Activated naive CD4-positive, alpha-beta T cell treated with anti-CD3 and anti-CD28 coated beads, Interleukin-2, amount 10 ng/mL, durations not matched to agents 7 days and 5 days (primary cell): ENCODE measurements at regions not wholly inside any gene's neighbourhood (a gene's known extent, or its start where the extent isn't known, plus 50 kb on each side); places are given as distances from the start of the nearest gene placed in this dataset.
A peak's percentile ranks its signal among the peaks of the same experiment; 100 is the strongest.
"Not testable (repeated sequence)": the region's sequence is repeated elsewhere in the genome, so short reads cannot be mapped to it uniquely, and the experiment has no call there.

ENCODE experiments used
- CTCF ChIA-PET: fragments of 350-600 bp; sonication (Branson Sonifier 250); formaldehyde crosslinking; loops from one replicate; lab custom pipeline; 2021; ENCODE audit warnings: antibody characterized with exemption; lab: Charles Lee
- DNase-seq: peaks from one replicate; pipeline ENCODE4 v3.0.0-alpha.2; 2020
- H3K27ac Mint-ChIP-seq: one replicate; pipeline ENCODE4 v1.8.0; 2021; ENCODE audit warnings: mild to moderate bottlenecking, moderate library complexity, mixed read lengths
- H3K27me3 Mint-ChIP-seq: one replicate; pipeline ENCODE4 v1.8.0; 2021; ENCODE audit warnings: mild to moderate bottlenecking, mixed read lengths
- H3K36me3 Mint-ChIP-seq: one replicate; pipeline ENCODE4 v1.8.0; 2021; ENCODE audit warnings: mixed read lengths
- H3K4me1 Mint-ChIP-seq: one replicate; pipeline ENCODE4 v1.8.0; 2021; ENCODE audit warnings: mixed read lengths
- H3K4me3 Mint-ChIP-seq: one replicate; pipeline ENCODE4 v1.8.0; 2021; ENCODE audit warnings: mild to moderate bottlenecking, moderate library complexity, mixed read lengths
- H3K9me3 Mint-ChIP-seq: one replicate; pipeline ENCODE4 v1.8.0; 2021; ENCODE audit warnings: mixed read lengths

- CTCF ChIA-PET: no interaction called here
- Mint-ChIP-seq H3K4me1 (no peaks in the 10 kb centered on the region), H3K9me3 (peaks cover 5% of the 10 kb centered on the region), H3K27ac (no peak overlapping the region), H3K36me3 (no peaks in the 10 kb centered on the region), H3K27me3 (peaks cover 13% of the 10 kb centered on the region), H3K4me3 (no peak overlapping the region)
- DNase-seq: no peak
These were observed 199.4 kb downstream of the MAF start for GRCh38 chr16:79401157-79401556.

DNA sequence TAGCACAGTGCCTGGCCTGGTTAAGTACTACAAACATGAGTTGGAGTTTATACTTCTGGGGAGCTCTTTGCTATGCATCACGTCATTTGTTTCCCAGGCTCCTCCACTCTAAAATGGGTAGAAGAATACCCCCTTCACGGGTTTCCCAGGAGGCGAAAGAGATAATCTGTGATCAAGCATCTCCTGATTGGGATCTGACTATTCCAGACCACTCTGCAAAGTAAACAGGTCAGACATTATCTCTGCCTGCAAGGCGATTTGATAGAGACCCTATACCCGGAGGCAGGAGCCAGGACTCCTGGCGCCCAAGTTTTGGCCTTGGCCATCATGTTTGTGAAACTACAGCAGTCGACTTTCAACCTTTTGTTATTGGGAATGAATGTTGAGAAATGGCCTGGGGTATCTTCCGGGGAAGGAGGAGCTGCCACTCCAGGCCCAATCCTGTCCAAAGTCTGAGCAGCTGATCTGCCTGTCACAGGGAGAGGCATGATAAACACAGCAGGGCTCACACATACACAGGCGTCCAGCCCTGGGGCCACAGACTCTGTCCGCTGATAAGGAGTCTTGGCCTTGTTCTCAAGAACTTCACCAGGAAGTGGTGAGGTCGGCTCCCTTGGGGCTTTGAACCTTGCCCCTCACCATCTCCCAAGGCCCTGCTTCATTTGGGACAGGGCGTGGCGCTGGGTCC is 199.9 kb downstream of the MAF start:
- DNase-seq: no peak
- Mint-ChIP-seq H3K9me3 (peaks cover 1% of the 10 kb centered on the region), H3K27ac (no peak overlapping the region), H3K4me1 (no peaks in the 10 kb centered on the region), H3K27me3 (peaks cover 12% of the 10 kb centered on the region), H3K36me3 (no peaks in the 10 kb centered on the region), H3K4me3 (no peak overlapping the region)
- CTCF ChIA-PET: no interaction called here

DNA sequence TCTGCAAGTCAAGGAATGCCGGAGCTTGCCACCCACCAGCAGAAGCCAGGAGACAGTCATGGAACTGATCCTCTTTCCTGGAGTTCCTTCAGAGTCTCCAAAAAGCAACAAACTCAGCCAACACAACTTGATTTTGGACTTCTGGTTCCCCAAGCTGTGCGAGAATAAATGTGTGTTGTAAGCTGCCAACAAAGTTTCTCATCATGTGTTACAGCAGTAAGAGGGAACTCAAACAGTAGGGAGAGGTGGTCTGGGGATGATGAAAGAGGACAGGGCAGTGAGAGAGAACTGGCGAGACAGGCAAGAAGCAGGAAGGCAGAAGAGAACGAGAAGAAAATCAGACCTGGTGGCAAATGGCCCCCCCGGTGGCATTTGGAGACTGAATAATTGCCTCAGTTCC is 204.9 kb downstream of the MAF start:
- CTCF ChIA-PET: no interaction called here
- H3K27ac Mint-ChIP-seq: no peak overlapping the region
- H3K9me3 Mint-ChIP-seq: no peaks in the 10 kb centered on the region
- peaks cover 29% of the 10 kb centered on the region for H3K27me3 Mint-ChIP-seq
- no peak for DNase-seq
- no peaks in the 10 kb centered on the region for H3K36me3 Mint-ChIP-seq
- no peaks in the 10 kb centered on the region for H3K4me1 Mint-ChIP-seq
- no peak overlapping the region for H3K4me3 Mint-ChIP-seq

DNA sequence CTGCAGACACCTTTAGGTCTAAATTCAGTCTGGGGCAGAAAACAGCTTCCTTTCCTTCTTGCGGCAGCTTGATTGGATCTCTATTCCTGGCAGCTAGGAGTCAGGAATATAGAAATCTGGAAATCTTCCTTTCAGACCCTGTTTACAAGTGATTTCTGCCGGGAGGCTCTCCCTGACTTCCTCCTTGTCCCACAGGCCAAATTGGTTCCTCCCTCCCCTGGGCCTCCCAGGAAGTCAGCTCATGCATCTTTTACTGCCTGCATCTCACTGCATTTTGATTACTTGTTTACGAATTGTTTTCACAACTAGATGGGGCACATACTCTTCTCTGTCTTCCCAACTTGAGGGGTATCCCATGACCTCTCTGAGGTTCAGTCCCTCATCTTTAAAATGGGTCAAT is 206.3 kb downstream of the MAF start:
- no peak for DNase-seq
- Mint-ChIP-seq H3K27me3 (peaks cover 31% of the 10 kb centered on the region), H3K27ac (no peak overlapping the region), H3K4me3 (no peak overlapping the region), H3K4me1 (no peaks in the 10 kb centered on the region), H3K9me3 (no peaks in the 10 kb centered on the region), H3K36me3 (no peaks in the 10 kb centered on the region)
- CTCF ChIA-PET: no interaction called here

GRCh38 chr16:79393564-79393963 is 207.0 kb downstream of the MAF start:
- DNase-seq: no peak
- no peak overlapping the region for H3K4me3 Mint-ChIP-seq
- H3K27ac Mint-ChIP-seq: no peak overlapping the region
- CTCF ChIA-PET: no interaction called here
- no peaks in the 10 kb centered on the region for H3K36me3 Mint-ChIP-seq
- no peaks in the 10 kb centered on the region for H3K4me1 Mint-ChIP-seq
- peaks cover 28% of the 10 kb centered on the region for H3K27me3 Mint-ChIP-seq
- no peaks in the 10 kb centered on the region for H3K9me3 Mint-ChIP-seq

DNA sequence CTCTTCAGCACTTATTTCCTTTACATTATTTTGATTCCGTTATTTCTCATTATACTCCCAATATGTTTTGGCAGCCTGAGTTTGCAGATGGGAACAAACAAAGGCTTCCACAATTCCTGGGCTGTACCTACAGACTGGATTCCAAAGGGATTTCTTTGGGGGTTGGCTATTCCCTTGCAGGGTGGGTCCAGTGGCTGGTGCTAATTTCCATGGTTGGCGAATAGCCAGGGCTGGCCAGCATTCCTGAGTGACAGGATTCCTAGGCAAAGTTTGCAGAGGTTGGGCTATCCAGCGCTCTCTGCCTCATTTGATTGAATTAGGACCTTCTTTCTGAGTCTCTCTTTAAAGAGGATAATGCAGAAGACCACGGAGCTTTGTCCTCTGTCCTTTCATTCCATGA is 207.4 kb downstream of the MAF start:
- Mint-ChIP-seq H3K4me1 (no peaks in the 10 kb centered on the region), H3K36me3 (no peaks in the 10 kb centered on the region), H3K27me3 (peaks cover 27% of the 10 kb centered on the region), H3K4me3 (no peak overlapping the region), H3K27ac (no peak overlapping the region), H3K9me3 (no peaks in the 10 kb centered on the region)
- no peak for DNase-seq
- CTCF ChIA-PET: no interaction called here

DNA sequence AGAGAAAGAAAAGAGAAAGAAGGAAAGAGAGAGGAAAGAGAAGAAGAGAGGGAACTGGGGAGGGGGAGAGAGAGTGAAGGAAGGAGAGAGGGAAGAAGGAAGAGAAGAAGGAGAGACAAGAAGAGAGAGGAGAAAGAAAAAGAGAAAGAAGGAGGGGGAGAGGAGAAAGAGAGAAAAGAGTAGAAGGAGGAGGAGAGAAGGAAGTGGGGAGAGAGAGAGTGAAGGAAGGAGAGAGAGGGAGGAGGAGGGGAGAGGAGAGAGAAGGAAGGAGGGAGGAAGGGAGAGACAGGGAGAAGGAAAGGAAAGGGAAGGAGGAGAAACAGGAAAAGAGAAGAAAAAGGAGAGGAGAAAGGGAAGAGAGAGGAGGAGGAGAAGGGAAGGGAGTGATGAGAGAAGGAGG is 208.5 kb downstream of the MAF start:
- no peak overlapping the region for H3K4me3 Mint-ChIP-seq
- no peaks in the 10 kb centered on the region for H3K36me3 Mint-ChIP-seq
- no peaks in the 10 kb centered on the region for H3K9me3 Mint-ChIP-seq
- H3K27ac Mint-ChIP-seq: no peak overlapping the region
- no peaks in the 10 kb centered on the region for H3K4me1 Mint-ChIP-seq
- H3K27me3 Mint-ChIP-seq: peaks cover 27% of the 10 kb centered on the region
- DNase-seq: no peak
- CTCF ChIA-PET: no interaction called here

DNA sequence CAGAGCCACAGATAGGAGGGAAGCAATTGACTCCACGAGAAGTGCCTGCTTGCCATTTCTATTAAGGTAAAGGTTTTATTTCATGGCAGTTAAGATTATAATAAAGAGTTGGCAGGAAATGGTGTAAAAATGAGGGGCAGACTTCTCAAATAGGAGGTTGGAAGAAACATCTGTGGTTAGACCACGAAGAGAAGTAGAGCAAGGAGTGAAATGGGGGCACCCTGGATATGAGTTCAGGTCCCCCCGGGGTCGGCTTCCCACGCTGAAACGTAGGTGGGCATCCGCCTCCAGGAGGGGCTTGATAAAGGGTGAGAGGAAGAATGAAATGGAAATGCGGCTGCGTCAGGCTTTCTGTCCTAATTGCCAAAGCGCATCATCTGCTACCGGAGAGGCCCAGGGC is 209.1 kb downstream of the MAF start:
- no peak for DNase-seq
- Mint-ChIP-seq H3K4me3 (no peak overlapping the region), H3K27me3 (peaks cover 30% of the 10 kb centered on the region), H3K36me3 (no peaks in the 10 kb centered on the region), H3K4me1 (no peaks in the 10 kb centered on the region), H3K27ac (peak overlapping the region; percentile 26), H3K9me3 (no peaks in the 10 kb centered on the region)
- CTCF ChIA-PET: no interaction called here

GRCh38 chr16:79390481-79391051 is 210.0 kb downstream of the MAF start:
- no peaks in the 10 kb centered on the region for H3K9me3 Mint-ChIP-seq
- H3K27ac Mint-ChIP-seq: no peak overlapping the region
- H3K4me3 Mint-ChIP-seq: no peak overlapping the region
- no peak for DNase-seq
- CTCF ChIA-PET: no interaction called here
- peaks cover 29% of the 10 kb centered on the region for H3K27me3 Mint-ChIP-seq
- H3K36me3 Mint-ChIP-seq: no peaks in the 10 kb centered on the region
- no peaks in the 10 kb centered on the region for H3K4me1 Mint-ChIP-seq

DNA sequence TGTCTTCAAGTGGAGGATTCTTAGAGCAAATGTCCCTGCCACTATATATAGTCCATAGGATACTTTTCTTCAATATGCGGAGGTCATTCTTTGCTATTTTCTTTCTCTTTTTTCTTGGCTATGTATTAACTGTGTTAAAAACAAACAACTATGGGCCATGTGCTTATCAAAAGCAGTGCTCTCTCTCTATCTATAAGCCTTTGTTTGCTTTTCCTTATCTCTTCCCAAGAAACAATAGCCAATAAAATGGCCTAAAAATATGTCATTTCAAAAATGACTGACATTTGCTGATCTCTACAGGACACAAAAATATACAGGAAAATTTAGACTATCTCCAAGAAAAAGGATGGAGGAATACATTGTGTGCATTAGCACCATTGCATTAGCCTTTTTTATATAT is 212.1 kb downstream of the MAF start:
- no peak for DNase-seq
- Mint-ChIP-seq H3K36me3 (no peaks in the 10 kb centered on the region), H3K27ac (no peak overlapping the region), H3K27me3 (peaks cover 29% of the 10 kb centered on the region), H3K4me3 (no peak overlapping the region), H3K9me3 (no peaks in the 10 kb centered on the region), H3K4me1 (no peaks in the 10 kb centered on the region)
- CTCF ChIA-PET: no interaction called here

DNA sequence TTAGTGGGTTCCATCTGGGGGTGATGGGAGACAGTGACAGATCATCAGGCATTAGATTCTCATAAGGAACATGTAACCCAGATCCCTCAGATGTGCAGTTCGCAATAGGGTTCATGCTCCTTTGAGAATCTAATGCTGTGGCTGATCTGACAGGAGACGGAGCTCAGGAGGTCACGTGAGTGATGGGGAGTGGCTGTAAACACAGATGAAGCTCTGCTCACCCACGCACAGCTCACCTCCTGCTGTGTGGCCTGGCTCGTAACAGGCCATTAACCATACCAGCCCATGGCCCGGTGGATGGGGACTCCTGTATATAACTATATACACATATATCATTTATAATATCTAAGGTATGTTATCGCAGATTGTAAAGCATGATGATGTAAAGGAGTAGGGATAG is 214.2 kb downstream of the MAF start:
- H3K9me3 Mint-ChIP-seq: no peaks in the 10 kb centered on the region
- H3K36me3 Mint-ChIP-seq: no peaks in the 10 kb centered on the region
- H3K4me1 Mint-ChIP-seq: peaks cover 7% of the 10 kb centered on the region
- H3K27me3 Mint-ChIP-seq: peaks cover 14% of the 10 kb centered on the region
- H3K4me3 Mint-ChIP-seq: no peak overlapping the region
- no peak for DNase-seq
- CTCF ChIA-PET: no interaction called here
- H3K27ac Mint-ChIP-seq: no peak overlapping the region

DNA sequence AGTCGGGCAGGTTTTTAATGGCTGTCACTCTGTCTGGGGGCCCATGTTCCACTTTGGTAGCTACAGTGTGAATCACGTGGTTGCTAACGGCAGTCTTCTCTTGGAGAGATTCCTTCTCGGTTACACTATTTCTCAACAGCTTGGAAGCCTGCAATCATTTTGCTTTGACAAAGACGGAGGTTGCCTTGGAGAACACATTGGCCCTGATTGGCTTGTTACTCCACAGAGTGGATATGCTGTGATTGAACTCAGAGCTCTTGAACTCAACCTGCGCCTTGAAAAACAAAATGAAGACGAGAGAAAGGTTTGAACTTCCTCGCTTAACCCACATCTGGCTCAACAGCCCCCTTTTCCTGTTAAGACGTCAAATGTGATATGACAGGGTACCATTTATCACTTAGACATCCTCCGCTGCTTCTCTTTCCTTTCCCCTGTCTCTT is 218.9 kb downstream of the MAF start:
- H3K27ac Mint-ChIP-seq: no peak overlapping the region
- no peak overlapping the region for H3K4me3 Mint-ChIP-seq
- CTCF ChIA-PET: no interaction called here
- H3K36me3 Mint-ChIP-seq: no peaks in the 10 kb centered on the region
- peaks cover 2% of the 10 kb centered on the region for H3K9me3 Mint-ChIP-seq
- DNase-seq: no peak
- peaks cover 21% of the 10 kb centered on the region for H3K4me1 Mint-ChIP-seq
- H3K27me3 Mint-ChIP-seq: peaks cover 8% of the 10 kb centered on the region

DNA sequence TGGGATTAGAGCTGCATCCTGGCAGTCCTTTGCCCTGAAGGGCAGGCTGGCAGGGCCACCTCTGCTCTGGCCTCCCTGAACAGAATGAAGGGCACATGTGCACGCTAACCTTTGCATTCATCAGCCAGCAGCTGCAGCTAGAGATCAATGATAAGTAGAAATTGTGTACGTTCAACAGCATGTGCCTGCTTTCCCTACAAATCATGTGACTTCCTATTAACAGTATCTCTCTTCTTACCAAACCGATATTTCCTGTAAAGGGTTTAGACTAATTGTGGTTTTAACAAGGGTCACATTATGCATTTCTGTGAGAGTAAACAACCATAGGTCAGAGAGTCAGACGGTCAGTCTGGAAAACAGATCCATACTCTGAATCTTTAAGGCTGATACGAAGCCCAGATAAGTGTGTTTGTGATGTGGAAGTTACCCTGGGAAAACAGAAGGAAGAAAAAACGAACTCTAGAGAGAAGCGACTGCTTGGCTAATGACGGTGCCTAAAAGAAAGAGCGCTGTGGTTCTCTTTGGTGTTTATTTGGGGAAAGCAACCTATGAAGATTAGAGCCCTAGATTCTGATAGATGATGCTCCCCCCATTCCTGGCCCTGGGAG is 219.4 kb downstream of the MAF start:
- H3K36me3 Mint-ChIP-seq: no peaks in the 10 kb centered on the region
- no peak overlapping the region for H3K4me3 Mint-ChIP-seq
- H3K27ac Mint-ChIP-seq: no peak overlapping the region
- H3K9me3 Mint-ChIP-seq: peaks cover 4% of the 10 kb centered on the region
- H3K27me3 Mint-ChIP-seq: peaks cover 3% of the 10 kb centered on the region
- H3K4me1 Mint-ChIP-seq: peaks cover 21% of the 10 kb centered on the region
- CTCF ChIA-PET: no interaction called here
- DNase-seq: no peak

DNA sequence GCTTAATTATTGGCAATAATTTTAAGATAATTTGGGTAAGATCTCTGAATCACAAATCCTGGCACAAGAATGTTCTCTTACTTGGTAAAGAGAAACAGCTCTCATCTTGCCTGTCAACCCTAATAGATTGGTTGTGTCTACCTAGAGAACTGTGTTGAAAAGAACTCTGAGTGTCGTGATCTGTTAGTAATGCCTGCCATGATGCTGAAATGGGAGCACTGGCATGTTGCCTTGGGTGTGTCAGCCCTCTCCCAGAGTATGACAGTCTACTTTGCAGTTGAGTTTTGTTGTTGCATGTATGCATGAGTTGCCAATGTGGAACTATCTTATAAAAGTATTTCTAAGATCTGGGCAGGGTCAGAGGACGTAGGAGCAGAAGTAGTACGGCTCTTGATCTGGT is 221.4 kb downstream of the MAF start:
- H3K27ac Mint-ChIP-seq: no peak overlapping the region
- peaks cover 3% of the 10 kb centered on the region for H3K27me3 Mint-ChIP-seq
- H3K9me3 Mint-ChIP-seq: peaks cover 8% of the 10 kb centered on the region
- no peak overlapping the region for H3K4me3 Mint-ChIP-seq
- peaks cover 1% of the 10 kb centered on the region for H3K36me3 Mint-ChIP-seq
- no peak for DNase-seq
- peaks cover 21% of the 10 kb centered on the region for H3K4me1 Mint-ChIP-seq
- CTCF ChIA-PET: no interaction called here

GRCh38 chr16:79377082-79377481 is 223.5 kb downstream of the MAF start:
- H3K27ac Mint-ChIP-seq, H3K4me3 Mint-ChIP-seq, H3K27me3 Mint-ChIP-seq, CTCF ChIA-PET, DNase-seq, H3K36me3 Mint-ChIP-seq: not testable (repeated sequence)
- Mint-ChIP-seq H3K4me1 (peaks cover 21% of the 10 kb centered on the region), H3K9me3 (peaks cover 12% of the 10 kb centered on the region)
